Bronchial epithelial cell (primary cell): ENCODE measurements at regions not wholly inside any gene's neighbourhood (a gene's known extent, or its start where the extent isn't known, plus 50 kb on each side); places are given as distances from the start of the nearest gene placed in this dataset.

Experiments used
- DNase-seq: peaks from one replicate; pipeline ENCODE4 v3.0.0-alpha.2; 2010; ENCODE audit warnings: low read depth
- FAIRE-seq: peaks from 2 replicates; lab custom pipeline; 2011; peaks lifted over from hg19 to GRCh38; lab: Jason Lieb, UNC
- H3K27me3 ChIP-seq: 2 replicates; pipeline ENCODE4 v1.5.1; 2011; ENCODE audit warnings: low read length; ENCODE audit not compliant: control insufficient read depth, insufficient read depth
- H3K36me3 ChIP-seq: 2 replicates; pipeline ENCODE4 v1.5.1; 2011; ENCODE audit warnings: low read length; ENCODE audit not compliant: control insufficient read depth, insufficient read depth
- H3K4me3 ChIP-seq: 2 replicates; pipeline ENCODE4 v1.5.1; 2011; ENCODE audit warnings: mild to moderate bottlenecking, low read depth, low read length, control low read depth
- CTCF ChIP-seq: IDR thresholded peaks from 2 replicates; pipeline ENCODE4 v1.5.1; 2011; ENCODE audit warnings: mild to moderate bottlenecking, moderate library complexity, low read length, control low read depth, inconsistent platforms; ENCODE audit not compliant: insufficient read depth, severe bottlenecking

GRCh38 chr6:93825950-93826349 is 406.6 kb upstream of the EPHA7 start:
- DNase-seq (no peak), FAIRE-seq (no peak)
- no peaks in the 10 kb centered on the region for H3K36me3 ChIP-seq
- no peak for TF ChIP-seq CTCF
- no peak overlapping the region for H3K4me3 ChIP-seq
- no peaks in the 10 kb centered on the region for H3K27me3 ChIP-seq

GRCh38 chr6:93823489-93823888 is 404.1 kb upstream of the EPHA7 start:
- H3K36me3 ChIP-seq, result no peaks in the 10 kb centered on the region
- no peak for TF ChIP-seq CTCF
- H3K4me3 ChIP-seq, result no peak overlapping the region
- no peak for DNase-seq
- FAIRE-seq, result no peak
- H3K27me3 ChIP-seq, result no peaks in the 10 kb centered on the region

GRCh38 chr6:93822434-93823265 is 403.3 kb upstream of the EPHA7 start:
- FAIRE-seq, result no peak

GRCh38 chr6:93821953-93822352 is 402.6 kb upstream of the EPHA7 start:
- Histone ChIP-seq H3K36me3 (no peaks in the 10 kb centered on the region), H3K27me3 (no peaks in the 10 kb centered on the region), H3K4me3 (no peak overlapping the region)
- no peak for FAIRE-seq
- no peak for TF ChIP-seq CTCF
- no peak for DNase-seq

More at GRCh38 chr6:93822434-93823265, 403.3 kb upstream of the EPHA7 start:
- no peak for TF ChIP-seq CTCF
- no peak for DNase-seq
- no peaks in the 10 kb centered on the region for H3K36me3 ChIP-seq
- H3K4me3 ChIP-seq, result no peak overlapping the region
- no peaks in the 10 kb centered on the region for H3K27me3 ChIP-seq

- no peaks in the 10 kb centered on the region for H3K27me3 ChIP-seq
- FAIRE-seq (no peak), DNase-seq (no peak)
- no peak for TF ChIP-seq CTCF
- no peak overlapping the region for H3K4me3 ChIP-seq
- no peaks in the 10 kb centered on the region for H3K36me3 ChIP-seq
Observed at GRCh38 chr6:93820465-93821082, 401.2 kb upstream of the EPHA7 start.

GRCh38 chr6:93819189-93819588 is 399.8 kb upstream of the EPHA7 start:
- no peak for TF ChIP-seq CTCF
- no peaks in the 10 kb centered on the region for H3K27me3 ChIP-seq
- H3K36me3 ChIP-seq, result no peaks in the 10 kb centered on the region
- DNase-seq, result no peak
- H3K4me3 ChIP-seq, result no peak overlapping the region
- FAIRE-seq, result no peak
